Uterus (tissue), 2 donors: ENCODE measurements at regions not wholly inside any gene's neighbourhood (a gene's known extent, or its start where the extent isn't known, plus 50 kb on each side); places are given as distances from the start of the nearest gene placed in this dataset.

Experiments used
- POLR2A ChIP-seq, 2 donors: fragments of 450-650 bp; IDR thresholded peaks; one replicate each; pipeline ENCODE4 v1.6.1; 2016; ENCODE audit warnings: antibody characterized with exemption in 2 of 2, mild to moderate bottlenecking in 1 of 2, moderate library complexity in 1 of 2
- TF ChIP-seq, protein P1 (sequence below), 4 experiments: fragments of 200-600 bp in 2 of 4; fragments of 450-650 bp in 2 of 4; sonication (generic) in 2 of 4; IDR thresholded peaks; one replicate each; pipeline ENCODE4 v1.5.1; 2016 to 2019; ENCODE audit warnings: antibody characterized with exemption in 4 of 4, mild to moderate bottlenecking in 2 of 4, moderate library complexity in 1 of 4

DNA sequence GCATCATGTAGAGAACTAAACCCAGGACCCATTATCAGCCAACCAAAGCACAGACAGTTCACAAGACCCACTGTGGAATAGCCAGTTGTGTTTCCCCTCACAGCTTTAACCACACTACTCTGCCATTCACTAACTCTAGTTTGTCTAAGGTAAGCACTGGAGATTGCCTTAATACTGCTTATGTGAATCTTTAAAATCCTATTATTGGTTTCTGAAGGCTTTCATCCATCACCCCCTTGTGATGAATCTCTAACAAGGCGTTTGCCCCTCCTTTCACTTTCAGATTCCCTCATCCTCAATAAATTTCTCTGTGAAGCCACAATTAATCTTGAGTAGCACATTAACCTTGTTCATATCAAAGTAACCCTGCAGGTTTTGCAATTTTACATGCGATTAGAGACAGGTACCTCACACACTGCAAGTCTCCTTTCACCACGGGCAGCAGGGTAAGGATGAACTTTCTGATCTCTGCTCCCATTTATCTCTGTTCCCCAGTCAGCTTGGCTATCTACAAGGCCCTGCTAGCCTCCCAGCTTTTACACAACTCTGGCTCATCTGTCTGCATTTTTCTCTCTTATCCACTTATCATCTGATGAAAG lies 785.6 kb downstream of the REEP3 start:
- TF ChIP-seq, protein P1, sequence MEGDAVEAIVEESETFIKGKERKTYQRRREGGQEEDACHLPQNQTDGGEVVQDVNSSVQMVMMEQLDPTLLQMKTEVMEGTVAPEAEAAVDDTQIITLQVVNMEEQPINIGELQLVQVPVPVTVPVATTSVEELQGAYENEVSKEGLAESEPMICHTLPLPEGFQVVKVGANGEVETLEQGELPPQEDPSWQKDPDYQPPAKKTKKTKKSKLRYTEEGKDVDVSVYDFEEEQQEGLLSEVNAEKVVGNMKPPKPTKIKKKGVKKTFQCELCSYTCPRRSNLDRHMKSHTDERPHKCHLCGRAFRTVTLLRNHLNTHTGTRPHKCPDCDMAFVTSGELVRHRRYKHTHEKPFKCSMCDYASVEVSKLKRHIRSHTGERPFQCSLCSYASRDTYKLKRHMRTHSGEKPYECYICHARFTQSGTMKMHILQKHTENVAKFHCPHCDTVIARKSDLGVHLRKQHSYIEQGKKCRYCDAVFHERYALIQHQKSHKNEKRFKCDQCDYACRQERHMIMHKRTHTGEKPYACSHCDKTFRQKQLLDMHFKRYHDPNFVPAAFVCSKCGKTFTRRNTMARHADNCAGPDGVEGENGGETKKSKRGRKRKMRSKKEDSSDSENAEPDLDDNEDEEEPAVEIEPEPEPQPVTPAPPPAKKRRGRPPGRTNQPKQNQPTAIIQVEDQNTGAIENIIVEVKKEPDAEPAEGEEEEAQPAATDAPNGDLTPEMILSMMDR (IDR thresholded peaks at IDR 0.05), result no peak
- TF ChIP-seq POLR2A (IDR thresholded peaks at IDR 0.05), result no peak
